HEK293T (cell line): ENCODE measurements at regions not wholly inside any gene's neighbourhood (a gene's known extent, or its start where the extent isn't known, plus 50 kb on each side); places are given as distances from the start of the nearest gene placed in this dataset.
"Not testable (repeated sequence)": the region's sequence is repeated elsewhere in the genome, so short reads cannot be mapped to it uniquely, and the experiment has no call there.

Experiments used
- FOXA1 ChIP-seq: fragments of 450-650 bp; IDR thresholded peaks from 2 replicates; pipeline ENCODE4 v1.6.1; 2016; ENCODE audit warnings: mild to moderate bottlenecking
- FOXM1 ChIP-seq: fragments of 450-650 bp; IDR thresholded peaks from 2 replicates; pipeline ENCODE4 v1.6.1; 2017; ENCODE audit warnings: mild to moderate bottlenecking, borderline replicate concordance
- LEF1 ChIP-seq: fragments of 450-650 bp; IDR thresholded peaks from 2 replicates; pipeline ENCODE4 v1.6.1; 2017; ENCODE audit warnings: mild to moderate bottlenecking, borderline replicate concordance
- SP1 ChIP-seq: fragments of 450-650 bp; IDR thresholded peaks from 2 replicates; pipeline ENCODE4 v1.6.1; 2017
- TARDBP ChIP-seq: fragments of 450-650 bp; IDR thresholded peaks from 2 replicates; pipeline ENCODE4 v1.6.1; 2016
- ZNF384 ChIP-seq: fragments of 450-650 bp; IDR thresholded peaks from 2 replicates; pipeline ENCODE4 v1.6.1; 2016

GRCh38 chr7:76936346-76936745, 95.8 kb downstream of the SPDYE17 start:
- TF ChIP-seq SP1, TARDBP, FOXA1, LEF1, ZNF384, FOXM1: not testable (repeated sequence)
